ENCODE measurements at regions not wholly inside any gene's neighbourhood (a gene's known extent, or its start where the extent isn't known, plus 50 kb on each side); places are given as distances from the start of the nearest gene placed in this dataset.
"Not testable (repeated sequence)": the region's sequence is repeated elsewhere in the genome, so short reads cannot be mapped to it uniquely, and the experiment has no call there.

GRCh38 chr7:152512706-152513105 is 76.9 kb upstream of the KMT2C start:
- DNase-seq (ENCODE audit: low spot score) = no peak
- intact Hi-C loops (cut with DNase I) = loop anchor here in 1 of 2 donors (5.0 kb wide), 1 partner anchor 50 kb away; no protein-coding TSS in a partner anchor

- peak; percentile 14 for DNase-seq (ENCODE audit: low spot score)
- intact Hi-C loops (cut with DNase I) = loop anchor here in 1 of 2 donors (5.0 kb wide), 1 partner anchor 51 kb away; no protein-coding TSS in a partner anchor
Measured at GRCh38 chr7:152511736-152512135, 75.9 kb upstream of the KMT2C start.

GRCh38 chr7:152508701-152509100 is 72.9 kb upstream of the KMT2C start:
- no peak for DNase-seq (ENCODE audit: low spot score)
- intact Hi-C loops (cut with DNase I) = no loop called here

GRCh38 chr7:152505606-152506005 is 69.8 kb upstream of the KMT2C start:
- intact Hi-C loops (cut with DNase I) = no loop called here
- no peak for DNase-seq (ENCODE audit: low spot score)

GRCh38 chr7:152504816-152505215 is 69.0 kb upstream of the KMT2C start:
- DNase-seq (ENCODE audit: low spot score) = peak; percentile 19
- intact Hi-C loops (cut with DNase I) = no loop called here

- DNase-seq (ENCODE audit: low spot score) = peak; percentile 44
- intact Hi-C loops (cut with DNase I) = no loop called here
Measured at GRCh38 chr7:152504367-152504766, 68.6 kb upstream of the KMT2C start.

GRCh38 chr7:152502813-152503790 is 67.3 kb upstream of the KMT2C start:
- intact Hi-C loops (cut with DNase I) = no loop called here
- DNase-seq (ENCODE audit: low spot score) = peak; percentile 67

- peak; percentile 18 for DNase-seq (ENCODE audit: low spot score)
- intact Hi-C loops (cut with DNase I) = no loop called here
Measured at GRCh38 chr7:152501506-152501905, 65.7 kb upstream of the KMT2C start.

GRCh38 chr7:152499969-152500368 is 64.2 kb upstream of the KMT2C start:
- intact Hi-C loops (cut with DNase I) = not testable (repeated sequence)

GRCh38 chr7:152495867-152496266 is 60.1 kb upstream of the KMT2C start:
- peak; percentile 7 for DNase-seq (ENCODE audit: low spot score)
- intact Hi-C loops (cut with DNase I) = no loop called here

More at GRCh38 chr7:152499969-152500368, 64.2 kb upstream of the KMT2C start:
- not testable (repeated sequence) for DNase-seq (ENCODE audit: low spot score)

- intact Hi-C loops (cut with DNase I) = no loop called here
- DNase-seq (ENCODE audit: low spot score) = peak; percentile 34
Measured at GRCh38 chr7:152492952-152493351, 57.1 kb upstream of the KMT2C start.

- intact Hi-C loops (cut with DNase I) = no loop called here
- DNase-seq (ENCODE audit: low spot score) = peak; percentile 17
Measured at GRCh38 chr7:152489044-152489443, 53.2 kb upstream of the KMT2C start.

- DNase-seq (ENCODE audit: low spot score) = no peak
- intact Hi-C loops (cut with DNase I) = no loop called here
Measured at GRCh38 chr7:152486968-152487367, 51.2 kb upstream of the KMT2C start.

- intact Hi-C loops (cut with DNase I) = no loop called here
- peak; percentile 17 for DNase-seq (ENCODE audit: low spot score)
Measured at GRCh38 chr7:152485826-152486225, 50.0 kb upstream of the KMT2C start.
